NOMO-1 treated with DMSO at 0.1 percent for 48 hours (cell line): ENCODE measurements at regions not wholly inside any gene's neighbourhood (a gene's known extent, or its start where the extent isn't known, plus 50 kb on each side); places are given as distances from the start of the nearest gene placed in this dataset.
A peak's percentile ranks its signal among the peaks of the same experiment; 100 is the strongest.

Experiments used
- DNase-seq: peaks from one replicate; lab custom pipeline; 2025; ENCODE audit not compliant: unreplicated experiment; lab: John Stamatoyannopoulos, UW

GRCh38 chr11:129268371-129268770, 76.2 kb upstream of the ARHGAP32 start:
- DNase-seq: no peak

GRCh38 chr11:129267716-129268115, 75.6 kb upstream of the ARHGAP32 start:
- no peak for DNase-seq

DNA sequence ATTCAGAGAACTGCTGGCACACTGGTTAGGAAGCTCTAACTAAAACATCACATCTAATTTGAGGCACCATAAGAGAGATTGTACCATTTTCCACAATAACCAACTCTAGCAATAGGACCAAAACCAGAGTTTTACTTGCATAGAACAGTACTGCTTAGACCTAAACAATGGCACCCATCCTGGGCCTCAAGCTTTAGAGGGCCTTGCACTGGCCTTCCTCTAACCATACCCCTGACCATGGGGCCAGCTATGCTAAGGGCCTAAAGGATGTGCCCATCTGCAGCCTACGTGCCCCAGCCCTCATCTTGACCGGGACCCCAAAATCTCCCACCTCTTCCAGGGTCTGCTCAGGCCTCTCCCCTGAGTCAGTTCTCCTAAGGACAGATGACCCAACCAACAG, 74.4 kb upstream of the ARHGAP32 start:
- no peak for DNase-seq

DNA sequence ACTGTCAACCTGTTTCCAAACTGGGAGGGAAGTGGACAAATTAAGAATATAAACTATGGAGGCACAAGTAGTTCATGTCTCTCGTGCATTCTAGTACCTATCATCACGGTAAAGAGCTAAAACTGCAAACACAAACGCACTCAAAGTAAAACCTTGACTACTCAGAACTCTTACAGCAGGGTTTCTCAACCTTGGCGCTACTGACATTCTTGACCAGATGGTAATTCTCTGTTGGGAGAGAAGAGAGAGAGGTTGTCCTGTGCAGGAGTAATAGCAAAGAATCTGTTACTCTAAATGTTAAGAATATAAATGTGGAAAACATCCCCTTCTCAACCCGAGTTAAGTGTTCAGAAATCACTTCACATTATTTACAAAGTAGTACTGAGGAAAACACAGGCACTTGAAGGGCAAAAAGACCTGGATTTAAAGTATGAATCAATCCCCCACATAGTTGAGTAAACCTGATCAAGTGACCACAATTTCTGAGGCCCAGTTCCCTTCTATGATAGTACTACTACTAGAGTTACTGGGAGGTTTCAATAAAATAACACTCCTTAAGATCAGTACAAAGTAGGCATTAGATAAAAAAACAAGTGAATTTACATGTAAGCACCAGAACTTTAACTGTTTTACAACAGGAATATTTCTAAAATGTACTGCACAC, 73.1 kb upstream of the ARHGAP32 start:
- peak; percentile 6 for DNase-seq

- no peak for DNase-seq
Measured at GRCh38 chr11:129264114-129264513, 72.0 kb upstream of the ARHGAP32 start.

DNA sequence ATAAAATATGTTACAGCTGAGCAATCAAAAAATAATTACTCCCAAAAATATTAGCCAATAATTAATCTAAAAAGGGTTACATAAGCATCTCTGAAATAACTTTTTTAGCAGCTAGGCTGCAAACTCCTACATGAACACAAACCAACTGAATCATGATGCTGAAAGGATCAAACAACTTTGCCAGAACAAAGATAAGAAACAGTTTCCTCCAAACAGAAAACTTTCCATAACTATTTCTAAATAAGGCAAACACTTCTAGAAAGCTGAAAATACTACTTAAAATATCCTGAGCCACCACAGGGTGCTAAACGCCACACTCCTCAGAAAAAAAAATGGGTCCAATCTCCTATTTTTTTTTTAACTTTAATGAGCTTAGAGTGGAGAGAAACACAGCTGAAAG, 68.6 kb upstream of the ARHGAP32 start:
- DNase-seq: no peak

DNA sequence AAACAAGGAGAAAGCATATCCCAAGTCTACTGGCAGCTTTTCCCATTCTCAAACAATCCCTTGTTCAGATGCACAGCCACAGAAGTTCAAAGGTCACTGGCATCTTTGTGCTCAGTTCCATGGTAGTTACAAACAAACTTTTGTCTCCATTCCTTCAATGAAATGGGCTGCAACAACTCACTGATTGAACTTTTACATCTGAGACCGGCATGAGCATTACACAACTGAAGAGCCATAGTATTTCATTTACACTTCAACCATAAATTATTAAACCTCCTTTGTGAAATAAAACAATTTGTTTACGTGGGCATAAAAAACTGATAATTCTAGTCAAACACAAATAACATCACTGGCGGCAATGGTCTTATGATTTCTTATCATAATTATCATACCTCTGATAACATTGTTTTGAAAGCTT, 67.8 kb upstream of the ARHGAP32 start:
- DNase-seq: no peak

- no peak for DNase-seq
Measured at GRCh38 chr11:129258205-129258604, 66.1 kb upstream of the ARHGAP32 start.

DNA sequence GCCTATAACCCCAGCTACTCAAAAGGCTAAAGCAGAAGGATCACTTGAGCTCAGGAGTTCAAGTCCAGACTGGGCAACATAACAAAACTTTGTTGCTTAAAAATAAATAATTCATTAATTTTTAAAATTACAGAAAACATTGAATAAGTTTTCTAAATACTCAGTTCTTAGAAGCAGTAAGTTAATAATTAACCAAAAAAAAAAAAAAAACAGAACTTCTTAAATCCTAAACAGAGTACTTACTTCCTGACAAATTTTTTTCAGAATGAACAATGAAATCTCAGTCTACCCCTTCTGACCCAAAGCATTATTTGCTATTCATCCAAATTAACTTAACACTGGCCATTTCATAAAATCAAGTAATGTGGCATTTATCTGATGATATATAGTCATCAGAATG, 65.4 kb upstream of the ARHGAP32 start:
- no peak for DNase-seq

DNA sequence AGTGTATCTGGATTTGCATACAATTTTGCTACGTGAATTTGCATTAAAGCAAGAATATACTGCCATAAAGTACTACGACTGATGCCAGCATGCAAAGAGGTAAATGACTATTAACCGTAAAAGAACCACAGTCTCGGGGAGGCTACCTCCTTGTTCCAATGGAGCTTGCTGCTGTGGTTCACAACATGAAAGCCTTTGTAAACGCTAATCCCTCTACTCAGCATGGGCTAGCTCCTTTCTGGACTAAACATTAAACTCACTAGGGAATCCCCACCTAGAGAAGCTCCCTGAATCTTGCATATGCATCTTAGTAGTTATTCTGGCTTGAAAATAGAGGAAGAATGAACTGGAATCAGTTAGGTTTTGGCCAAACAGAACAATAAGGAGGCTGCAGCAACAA, 60.5 kb upstream of the ARHGAP32 start:
- DNase-seq: no peak

GRCh38 chr11:129251067-129251466, 58.9 kb upstream of the ARHGAP32 start:
- DNase-seq: no peak

DNA sequence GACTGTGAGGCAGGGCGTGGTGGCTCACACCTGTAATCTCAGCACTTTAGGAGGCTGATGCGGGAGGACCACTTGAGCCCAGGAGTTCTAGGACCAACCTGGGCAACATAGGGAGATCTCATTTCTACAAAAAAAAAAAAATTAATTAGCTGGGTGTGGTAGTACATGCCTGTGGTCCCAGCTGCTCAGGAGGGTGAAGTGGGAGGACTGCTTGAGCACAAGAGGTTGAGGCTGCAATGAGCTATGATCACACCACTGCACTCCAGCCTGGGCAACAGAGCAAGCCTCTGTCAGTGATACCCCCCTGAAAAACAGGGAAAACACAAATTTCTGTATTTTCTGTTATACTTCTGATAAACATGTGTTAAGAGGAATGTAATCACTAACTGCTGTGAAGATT, 57.8 kb upstream of the ARHGAP32 start:
- no peak for DNase-seq

- no peak for DNase-seq
Measured at GRCh38 chr11:129249351-129249750, 57.2 kb upstream of the ARHGAP32 start.

GRCh38 chr11:129248618-129249017, 56.5 kb upstream of the ARHGAP32 start:
- DNase-seq: no peak

DNA sequence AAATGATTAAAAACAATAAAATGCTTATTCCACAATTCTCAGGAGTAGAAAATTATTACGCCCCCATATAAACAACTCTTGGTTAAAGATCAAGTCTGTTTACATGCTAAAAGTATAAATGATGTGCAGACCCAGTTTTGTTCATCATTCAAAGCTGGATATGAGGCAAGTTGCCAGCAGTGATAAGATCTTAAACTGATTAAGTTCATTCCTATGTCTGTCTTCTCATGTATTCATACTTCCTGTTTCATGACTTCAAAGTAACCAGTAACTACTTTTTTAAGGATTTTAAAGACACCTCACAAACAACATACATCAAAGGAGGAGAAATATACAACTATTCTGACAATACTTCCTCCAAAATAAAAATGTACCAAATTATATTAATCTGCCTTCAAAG, 55.0 kb upstream of the ARHGAP32 start:
- peak; percentile 12 for DNase-seq

DNA sequence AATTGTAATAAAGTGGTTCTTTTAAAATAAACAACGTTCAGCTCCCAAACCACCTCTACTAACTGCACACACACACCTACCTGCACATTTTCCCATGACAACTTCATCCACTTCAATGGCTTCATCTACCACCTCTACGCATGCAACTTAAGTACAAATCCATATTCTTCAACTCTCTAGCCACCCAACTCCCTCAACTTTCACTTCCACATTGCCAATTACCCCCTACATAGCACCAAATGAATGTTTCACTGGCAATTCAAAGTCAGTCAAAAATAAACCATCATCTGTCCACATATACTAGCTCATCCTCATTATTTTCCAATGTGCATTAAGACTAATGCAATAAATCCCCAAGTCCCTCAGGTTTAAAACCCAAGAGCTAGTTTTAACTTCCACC, 50.7 kb upstream of the ARHGAP32 start:
- DNase-seq: peak; percentile 20
